SH-SY5Y (cell line): ENCODE measurements at regions not wholly inside any gene's neighbourhood (a gene's known extent, or its start where the extent isn't known, plus 50 kb on each side); places are given as distances from the start of the nearest gene placed in this dataset.

Experiments
- GATA2 ChIP-seq: IDR thresholded peaks from 2 replicates; pipeline ENCODE4 v1.6.1; 2011; ENCODE audit warnings: mild to moderate bottlenecking, low read depth, low read length
- GATA3 ChIP-seq: IDR thresholded peaks from 2 replicates; pipeline ENCODE4 v1.6.1; 2011; ENCODE audit warnings: low read depth, mild to moderate bottlenecking, low read length, moderate library complexity

DNA sequence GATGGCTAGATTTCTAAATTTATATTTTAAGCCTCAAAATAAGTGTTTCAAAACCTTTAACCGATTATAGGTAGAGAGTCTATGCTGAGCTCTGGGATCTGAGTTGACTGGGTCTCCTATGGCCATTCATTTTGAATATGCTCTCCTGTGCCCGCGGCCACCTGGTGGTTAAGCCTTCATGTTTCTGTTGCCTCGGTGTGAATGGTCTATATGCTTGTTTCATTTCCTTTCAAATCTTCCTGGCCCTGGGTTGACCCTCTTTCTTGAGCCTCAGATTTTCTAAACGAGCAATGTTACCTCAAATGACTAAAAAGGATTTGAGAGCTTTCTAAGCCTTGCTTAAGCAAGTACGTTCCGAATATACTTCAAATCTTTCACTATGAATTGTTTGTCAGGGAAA, 789.4 kb upstream of the KIRREL3 start:
- no peak for TF ChIP-seq GATA2
- TF ChIP-seq GATA3, result no peak
